Esophagus squamous epithelium (tissue), 5 donors: ENCODE measurements at regions not wholly inside any gene's neighbourhood (a gene's known extent, or its start where the extent isn't known, plus 50 kb on each side); places are given as distances from the start of the nearest gene placed in this dataset.

Experiments
- DNase-seq: peaks from one replicate; lab custom pipeline; 2025; lab: John Stamatoyannopoulos, UW
- H3K27ac ChIP-seq, 4 donors: fragments of 200-600 bp; sonication (generic); one replicate each; pipeline ENCODE4 v1.5.1; 2016 to 2019; ENCODE audit warnings: mild to moderate bottlenecking in 1 of 4
- H3K27me3 ChIP-seq, 4 donors: fragments of 200-600 bp; sonication (generic); 1 replicate in 3 of 4; 2 replicates in 1 of 4; pipeline versions ENCODE4 v1.5.1 to v1.6.0; 2017 to 2021; ENCODE audit warnings: antibody characterized with exemption in 1 of 4
- H3K36me3 ChIP-seq, 3 donors: fragments of 200-600 bp; sonication (generic); one replicate each; pipeline ENCODE4 v1.5.1; 2016 to 2019
- H3K4me1 ChIP-seq, 3 donors: fragments of 200-600 bp; sonication (generic); one replicate each; pipeline ENCODE4 v1.5.1; 2017 to 2019
- H3K4me3 ChIP-seq, 4 donors: fragments of 200-600 bp; sonication (generic); 1 replicate in 3 of 4; 2 replicates in 1 of 4; pipeline ENCODE4 v1.5.1; 2016 to 2019; ENCODE audit warnings: mild to moderate bottlenecking in 2 of 4, moderate library complexity in 1 of 4
- H3K9me3 ChIP-seq, 3 donors: fragments of 200-600 bp; sonication (generic); one replicate each; pipeline ENCODE4 v1.5.1; 2016 to 2019
- CTCF ChIP-seq, 6 experiments: fragments of 450-650 bp in 4 of 6; fragments of 200-600 bp in 2 of 6; sonication (generic) in 2 of 6; IDR thresholded peaks; one replicate each; pipeline ENCODE4 v1.5.1; 2016 to 2019; ENCODE audit warnings: antibody characterized with exemption in 6 of 6, mild to moderate bottlenecking in 4 of 6, moderate library complexity in 4 of 6
- POLR2A ChIP-seq, 4 donors: fragments of 450-650 bp; IDR thresholded peaks; one replicate each; pipeline ENCODE4 v1.6.1; 2017; ENCODE audit warnings: antibody characterized with exemption in 4 of 4, mild to moderate bottlenecking in 4 of 4, moderate library complexity in 3 of 4
- WGBS, 2 donors: methylation state at CpG; one replicate each; pipeline ENCODE4 v1.1.5; 2018; 5-methylcytosine and 5-hydroxymethylcytosine counted together
- intact Hi-C: fragments of 100-400 bp; cut with DNase I; formaldehyde crosslinking; loops from one replicate; pipeline ENCODE4 v1.15.0; 2022
- donor health status: DM: yes; HTN: yes; CAD: no.

GRCh38 chr1:168372861-168373371 is 92.2 kb downstream of the TBX19 start:
- TF ChIP-seq CTCF (IDR thresholded peaks at IDR 0.05): no peak
- no peak for TF ChIP-seq POLR2A (IDR thresholded peaks at IDR 0.05)
- intact Hi-C loops: no loop called here
- H3K4me3 ChIP-seq: no peak overlapping the region
- no peaks in the 10 kb centered on the region for H3K27me3 ChIP-seq
- no peak for DNase-seq
- 64 to 76% methylated on average over 6 of the region's 7 CpGs for WGBS, 2 donors
- H3K4me1 ChIP-seq: no peaks in the 10 kb centered on the region
- no peaks in the 10 kb centered on the region for H3K9me3 ChIP-seq
- no peaks in the 10 kb centered on the region for H3K36me3 ChIP-seq
- H3K27ac ChIP-seq: no peak overlapping the region

- H3K27ac ChIP-seq: no peak overlapping the region
- WGBS, 2 donors: 72 to 74% methylated on average over 4 of the region's 4 CpGs
Observed at GRCh38 chr1:168372307-168372706, 91.6 kb downstream of the TBX19 start.

GRCh38 chr1:168371477-168371876 is 90.8 kb downstream of the TBX19 start:
- Histone ChIP-seq H3K27ac (no peak overlapping the region), H3K4me3 (no peak overlapping the region), H3K27me3 (no peaks in the 10 kb centered on the region), H3K4me1 (no peaks in the 10 kb centered on the region), H3K36me3 (no peaks in the 10 kb centered on the region), H3K9me3 (no peaks in the 10 kb centered on the region)
- 85 to 86% methylated on average over 4 to 5 of the region's 5 CpGs for WGBS, 2 donors
- DNase-seq: no peak
- intact Hi-C loops: no loop called here
- TF ChIP-seq CTCF (IDR thresholded peaks at IDR 0.05) (no peak), POLR2A (IDR thresholded peaks at IDR 0.05) (no peak)

More at GRCh38 chr1:168372307-168372706, 91.6 kb downstream of the TBX19 start:
- Histone ChIP-seq H3K4me1 (no peaks in the 10 kb centered on the region), H3K4me3 (no peak overlapping the region), H3K36me3 (no peaks in the 10 kb centered on the region), H3K27me3 (no peaks in the 10 kb centered on the region), H3K9me3 (no peaks in the 10 kb centered on the region)
- TF ChIP-seq CTCF (IDR thresholded peaks at IDR 0.05) (no peak), POLR2A (IDR thresholded peaks at IDR 0.05) (no peak)
- DNase-seq: no peak
- intact Hi-C loops: no loop called here

GRCh38 chr1:168370586-168370985 is 89.9 kb downstream of the TBX19 start:
- DNase-seq: no peak
- no peaks in the 10 kb centered on the region for H3K4me1 ChIP-seq
- no peaks in the 10 kb centered on the region for H3K27me3 ChIP-seq
- no peak overlapping the region for H3K27ac ChIP-seq
- no peaks in the 10 kb centered on the region for H3K36me3 ChIP-seq
- no peaks in the 10 kb centered on the region for H3K9me3 ChIP-seq
- TF ChIP-seq POLR2A (IDR thresholded peaks at IDR 0.05) (no peak), CTCF (IDR thresholded peaks at IDR 0.05) (no peak)
- intact Hi-C loops: no loop called here
- no peak overlapping the region for H3K4me3 ChIP-seq
- 88 to 95% methylated on average over 3 of the region's 3 CpGs for WGBS, 2 donors

GRCh38 chr1:168369655-168370054 is 89.0 kb downstream of the TBX19 start:
- no peaks in the 10 kb centered on the region for H3K9me3 ChIP-seq
- TF ChIP-seq POLR2A (IDR thresholded peaks at IDR 0.05): no peak
- TF ChIP-seq CTCF (IDR thresholded peaks at IDR 0.05): no peak
- no peaks in the 10 kb centered on the region for H3K27me3 ChIP-seq
- no peaks in the 10 kb centered on the region for H3K4me1 ChIP-seq
- H3K4me3 ChIP-seq: no peak overlapping the region
- no peak for DNase-seq
- no peak overlapping the region for H3K27ac ChIP-seq
- intact Hi-C loops: no loop called here
- 92 to 97% methylated on average over 5 of the region's 5 CpGs for WGBS, 2 donors
- no peaks in the 10 kb centered on the region for H3K36me3 ChIP-seq
